Endothelial cell of umbilical vein (primary cell): ENCODE measurements at regions not wholly inside any gene's neighbourhood (a gene's known extent, or its start where the extent isn't known, plus 50 kb on each side); places are given as distances from the start of the nearest gene placed in this dataset.

Experiments
- BruUV-seq: library from RNA; stranded (reverse); fragments of 400-500 nt; replicated peaks from 2 replicates; lab custom pipeline; 2021; lab: Mats Ljungman, UMichigan
- CTCF ChIA-PET: fragments of 300-600, 350-600 bp; sonication (Branson Sonifier 250); formaldehyde crosslinking; loops from one replicate; lab custom pipeline; 2021; ENCODE audit warnings: antibody characterized with exemption, inconsistent platforms; lab: Charles Lee
- POLR2A ChIA-PET: fragments of 300-600, 350-600 bp; sonication (Branson Sonifier 250); formaldehyde crosslinking; loops from one replicate; lab custom pipeline; 2021; ENCODE audit warnings: antibody characterized with exemption, inconsistent platforms; lab: Charles Lee
- DNase-seq: peaks from one replicate; pipeline ENCODE4 v3.0.0-alpha.2; 2011; ENCODE audit warnings: low read depth, low spot score
- FAIRE-seq: peaks from 2 replicates; lab custom pipeline; 2011; peaks lifted over from hg19 to GRCh38; lab: Jason Lieb, UNC
- H2AFZ ChIP-seq: 2 replicates; pipeline ENCODE4 v1.6.0; 2012; ENCODE audit warnings: low read depth, low read length, control low read depth, inconsistent platforms
- H3K27ac ChIP-seq: 2 replicates; pipeline ENCODE4 v1.5.1; 2011; ENCODE audit warnings: low read depth, mild to moderate bottlenecking, control low read depth, low read length, moderate library complexity; ENCODE audit not compliant: insufficient read depth
- H3K27me3 ChIP-seq, 2 experiments: 2 replicates each; pipeline versions ENCODE4 v1.6.0 to v1.6.1; 2011; ENCODE audit warnings: low read length in 2 of 2, mixed read lengths in 1 of 2; ENCODE audit not compliant: control insufficient read depth in 2 of 2, insufficient read depth in 2 of 2
- H3K36me3 ChIP-seq, 2 experiments: 2 replicates in 1 of 2; 3 replicates in 1 of 2; pipeline ENCODE4 v1.5.1; 2011; ENCODE audit warnings: low read length in 2 of 2, mild to moderate bottlenecking in 1 of 2, moderate library complexity in 1 of 2; ENCODE audit not compliant: control insufficient read depth in 2 of 2, insufficient read depth in 2 of 2; ENCODE audit errors: extremely low read depth in 1 of 2
- H3K4me1 ChIP-seq: 3 replicates; pipeline ENCODE4 v1.5.1; 2011; ENCODE audit warnings: mild to moderate bottlenecking, low read length; ENCODE audit not compliant: control insufficient read depth, insufficient read depth; ENCODE audit errors: extremely low read depth
- H3K4me2 ChIP-seq: 2 replicates; pipeline ENCODE4 v1.6.1; 2011; ENCODE audit warnings: low read length, control low read depth, mixed read lengths; ENCODE audit not compliant: insufficient read depth
- H3K4me3 ChIP-seq, 3 experiments: fragments of 200-600 bp in 1 of 3; sonication (generic), shearing (Covaris generic) in 1 of 3; replicated peaks in 1 of 3; 2 replicates each; pipeline ENCODE4 v1.5.1; 2011 to 2016; ENCODE audit warnings: control low read depth in 3 of 3, low read length in 3 of 3, mild to moderate bottlenecking in 2 of 3, inconsistent platforms in 1 of 3, low read depth in 1 of 3, moderate library complexity in 1 of 3; ENCODE audit not compliant: insufficient read depth in 1 of 3
- H3K79me2 ChIP-seq: 2 replicates; pipeline ENCODE4 v1.6.0; 2012; ENCODE audit warnings: low read length, inconsistent platforms; ENCODE audit not compliant: control insufficient read depth, insufficient read depth
- H3K9ac ChIP-seq: replicated peaks from 2 replicates; pipeline ENCODE3; 2011; ENCODE audit warnings: low read length, control low read depth; ENCODE audit not compliant: insufficient read depth; ENCODE audit errors: extremely low read depth
- H3K9me1 ChIP-seq: replicated peaks from 3 replicates; pipeline ENCODE4 v1.6.0; 2011; ENCODE audit warnings: mild to moderate bottlenecking, low read length; ENCODE audit not compliant: control insufficient read depth, insufficient read depth; ENCODE audit errors: extremely low read depth
- H3K9me3 ChIP-seq: replicated peaks from 2 replicates; pipeline ENCODE4 v1.5.1; 2012; ENCODE audit warnings: low read length, inconsistent platforms; ENCODE audit not compliant: control insufficient read depth, insufficient read depth
- H4K20me1 ChIP-seq: replicated peaks from 2 replicates; pipeline ENCODE3; 2011; ENCODE audit warnings: mild to moderate bottlenecking, low read length; ENCODE audit not compliant: control insufficient read depth, insufficient read depth; ENCODE audit errors: extremely low read depth
- EZH2 ChIP-seq: IDR thresholded peaks from 2 replicates; pipeline ENCODE4 v1.6.1; 2012; ENCODE audit warnings: borderline replicate concordance, low read depth, mild to moderate bottlenecking, moderate library complexity, low read length, inconsistent platforms; ENCODE audit not compliant: severe bottlenecking
- FOS ChIP-seq: IDR thresholded peaks from 2 replicates; pipeline ENCODE4 v1.6.1; 2011; ENCODE audit warnings: mild to moderate bottlenecking, low read length, moderate library complexity, borderline replicate concordance; ENCODE audit not compliant: insufficient read depth
- GATA2 ChIP-seq: IDR thresholded peaks from 2 replicates; pipeline ENCODE4 v1.7.0; 2011; ENCODE audit warnings: low read depth, mild to moderate bottlenecking, moderate library complexity, mixed read lengths, low read length; ENCODE audit not compliant: insufficient read length, insufficient read depth
- JUN ChIP-seq: IDR thresholded peaks from 2 replicates; pipeline ENCODE4 v1.6.1; 2011; ENCODE audit warnings: borderline replicate concordance, low read depth; ENCODE audit not compliant: insufficient read length, insufficient read depth
- MYC ChIP-seq: IDR thresholded peaks from one replicate; pipeline ENCODE4 v1.6.1; 2011; ENCODE audit warnings: mild to moderate bottlenecking, low read depth, low read length
- POLR2A ChIP-seq: IDR thresholded peaks from 2 replicates; pipeline ENCODE4 v1.6.1; 2012; ENCODE audit warnings: low read depth, mild to moderate bottlenecking, control low read depth, low read length
- POLR2AphosphoS5 ChIP-seq: IDR thresholded peaks from 2 replicates; pipeline ENCODE4 v1.6.1; 2012; ENCODE audit warnings: low read depth, mild to moderate bottlenecking, control low read depth, low read length, moderate library complexity; ENCODE audit not compliant: insufficient read depth
- dilution Hi-C: fragments of 300-500 bp; cut with MboI; formaldehyde crosslinking; loops from one replicate; pipeline ENCODE4 v1.15.0; 2019; ENCODE audit warnings: low sequenced_read_pairs; ENCODE audit not compliant: extremely low pct_ligation_motif_present
- intact Hi-C: fragments of 100-400 bp; cut with micrococcal nuclease; formaldehyde crosslinking; loops from one replicate; pipeline ENCODE4 v1.10.0; 2022
- TF ChIP-seq, protein P1 (sequence below), 2 donors: IDR thresholded peaks; 1 replicate in 1 of 2; 2 replicates in 1 of 2; pipeline ENCODE4 v1.5.1; 2011; ENCODE audit warnings: low read length in 2 of 2, mild to moderate bottlenecking in 2 of 2, moderate library complexity in 2 of 2, control low read depth in 1 of 2, inconsistent platforms in 1 of 2, low read depth in 1 of 2; ENCODE audit not compliant: insufficient read depth in 1 of 2; ENCODE audit errors: extremely low read depth in 1 of 2
- TF ChIP-seq, protein P2 (sequence below): IDR thresholded peaks from 2 replicates; pipeline ENCODE4 v1.6.1; 2011; ENCODE audit not compliant: insufficient read depth, insufficient read length

DNA sequence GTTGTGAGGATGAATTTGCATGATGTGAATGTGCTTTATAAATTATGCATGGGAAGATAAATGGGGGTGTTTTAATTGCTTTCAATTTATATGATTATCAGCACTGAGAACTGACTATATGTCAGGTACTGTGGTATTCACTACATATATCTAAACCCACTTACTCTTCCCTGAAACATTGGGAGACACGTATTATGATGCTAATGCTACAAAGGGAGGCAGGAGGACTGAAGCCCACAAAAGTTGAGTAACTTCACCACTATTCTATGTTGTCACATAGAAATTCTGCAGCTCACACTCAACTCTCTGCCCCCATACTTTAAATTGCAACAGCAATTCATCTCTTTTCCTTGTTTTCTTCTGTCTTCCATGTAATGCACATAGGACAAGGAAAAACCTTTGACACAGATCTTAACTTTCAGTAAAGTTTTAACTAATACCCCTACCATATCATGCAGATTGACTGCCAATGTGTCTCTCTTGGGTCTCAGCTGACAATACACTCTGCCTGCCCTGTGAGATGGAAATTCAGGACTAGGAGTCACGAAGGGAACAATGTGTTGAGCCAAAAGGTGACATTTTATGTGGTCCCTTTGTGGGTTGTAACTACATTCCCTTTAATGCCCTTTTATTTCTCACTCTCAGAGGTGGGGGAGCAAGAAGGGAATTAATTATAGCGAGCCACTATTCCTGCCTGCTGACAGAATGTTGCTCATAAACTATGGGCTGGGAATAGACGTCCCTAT lies 691.0 kb upstream of the SORCS1 start:
- TF ChIP-seq, protein P1, sequence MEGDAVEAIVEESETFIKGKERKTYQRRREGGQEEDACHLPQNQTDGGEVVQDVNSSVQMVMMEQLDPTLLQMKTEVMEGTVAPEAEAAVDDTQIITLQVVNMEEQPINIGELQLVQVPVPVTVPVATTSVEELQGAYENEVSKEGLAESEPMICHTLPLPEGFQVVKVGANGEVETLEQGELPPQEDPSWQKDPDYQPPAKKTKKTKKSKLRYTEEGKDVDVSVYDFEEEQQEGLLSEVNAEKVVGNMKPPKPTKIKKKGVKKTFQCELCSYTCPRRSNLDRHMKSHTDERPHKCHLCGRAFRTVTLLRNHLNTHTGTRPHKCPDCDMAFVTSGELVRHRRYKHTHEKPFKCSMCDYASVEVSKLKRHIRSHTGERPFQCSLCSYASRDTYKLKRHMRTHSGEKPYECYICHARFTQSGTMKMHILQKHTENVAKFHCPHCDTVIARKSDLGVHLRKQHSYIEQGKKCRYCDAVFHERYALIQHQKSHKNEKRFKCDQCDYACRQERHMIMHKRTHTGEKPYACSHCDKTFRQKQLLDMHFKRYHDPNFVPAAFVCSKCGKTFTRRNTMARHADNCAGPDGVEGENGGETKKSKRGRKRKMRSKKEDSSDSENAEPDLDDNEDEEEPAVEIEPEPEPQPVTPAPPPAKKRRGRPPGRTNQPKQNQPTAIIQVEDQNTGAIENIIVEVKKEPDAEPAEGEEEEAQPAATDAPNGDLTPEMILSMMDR (IDR thresholded peaks at IDR 0.05; ENCODE audit: extremely low read depth in 1 of 2, insufficient read depth in 1 of 2, low read depth in 1 of 2, low read length in 2 of 2), result no peak
- TF ChIP-seq EZH2 (no peak), GATA2 (no peak), FOS (no peak), POLR2AphosphoS5 (no peak), POLR2A (no peak), JUN (no peak), MYC (no peak)
- TF ChIP-seq, protein P2, sequence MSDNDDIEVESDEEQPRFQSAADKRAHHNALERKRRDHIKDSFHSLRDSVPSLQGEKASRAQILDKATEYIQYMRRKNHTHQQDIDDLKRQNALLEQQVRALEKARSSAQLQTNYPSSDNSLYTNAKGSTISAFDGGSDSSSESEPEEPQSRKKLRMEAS, result no peak
- no peaks in the 10 kb centered on the region for H3K27me3 ChIP-seq
- H3K79me2 ChIP-seq, result no peaks in the 10 kb centered on the region
- intact Hi-C loops, result no loop called here
- H3K27ac ChIP-seq, result no peak overlapping the region
- DNase-seq (no peak), FAIRE-seq (no peak)
- H3K9me1 ChIP-seq, result no peaks in the 10 kb centered on the region
- no TSS peak for BruUV-seq
- no peak overlapping the region for H3K4me3 ChIP-seq
- dilution Hi-C loops, result no loop called here
- H3K9me3 ChIP-seq, result peaks cover 2% of the 10 kb centered on the region
- no peaks in the 10 kb centered on the region for H4K20me1 ChIP-seq
- CTCF ChIA-PET, result no interaction called here
- no peaks in the 10 kb centered on the region for H3K36me3 ChIP-seq
- POLR2A ChIA-PET, result interaction anchor here (0.6 kb wide), 1 partner anchor 103 kb away, joined by 4 read pairs; no protein-coding TSS in a partner anchor
- H3K4me1 ChIP-seq, result no peaks in the 10 kb centered on the region
- no peak overlapping the region for H2AFZ ChIP-seq
- no peak overlapping the region for H3K4me2 ChIP-seq
- H3K9ac ChIP-seq, result no peak overlapping the region
